SH-SY5Y (cell line): ENCODE measurements at regions not wholly inside any gene's neighbourhood (a gene's known extent, or its start where the extent isn't known, plus 50 kb on each side); places are given as distances from the start of the nearest gene placed in this dataset.

Experiments used
- GATA2 ChIP-seq: IDR thresholded peaks from 2 replicates; pipeline ENCODE4 v1.6.1; 2011; ENCODE audit warnings: mild to moderate bottlenecking, low read depth, low read length
- GATA3 ChIP-seq: IDR thresholded peaks from 2 replicates; pipeline ENCODE4 v1.6.1; 2011; ENCODE audit warnings: low read depth, mild to moderate bottlenecking, low read length, moderate library complexity

DNA sequence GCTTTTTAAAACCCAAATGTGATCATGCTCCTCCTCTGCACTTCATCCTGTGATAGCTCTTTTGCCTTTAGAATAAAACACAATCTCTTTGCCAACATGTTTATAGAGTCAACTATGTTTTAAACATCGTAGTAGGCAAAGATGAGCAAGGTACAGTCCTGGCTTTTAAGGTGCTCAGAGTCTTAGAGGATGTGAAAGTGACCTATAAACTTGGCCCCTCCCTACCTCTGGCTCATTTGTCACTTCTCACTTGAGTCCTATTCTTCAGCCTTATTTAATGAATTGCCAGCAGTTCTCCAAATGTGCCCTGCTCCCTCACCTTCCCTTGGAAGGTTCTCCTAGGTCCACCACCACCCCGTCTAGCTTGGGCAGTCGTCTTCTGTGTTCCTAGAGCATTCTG, 617.0 kb upstream of the NR5A2 start:
- TF ChIP-seq GATA3: no peak
- TF ChIP-seq GATA2: no peak
